GM21528 (cell line): ENCODE measurements at regions not wholly inside any gene's neighbourhood (a gene's known extent, or its start where the extent isn't known, plus 50 kb on each side); places are given as distances from the start of the nearest gene placed in this dataset.
"Not testable (repeated sequence)": the region's sequence is repeated elsewhere in the genome, so short reads cannot be mapped to it uniquely, and the experiment has no call there.

ENCODE experiments used
- ATAC-seq: cut with Tn5 transposase; IDR thresholded peaks from one replicate; pipeline ENCODE4 v1.9.1; 2021; ENCODE audit warnings: mild to moderate bottlenecking, moderate library complexity; ENCODE audit not compliant: unreplicated experiment, low FRiP score

GRCh38 chr1:9440763-9441194 lies 98.5 kb upstream of the SLC25A33 start:
- ATAC-seq: no peak

- ATAC-seq: no peak
Observed at GRCh38 chr1:9441451-9442133, 97.7 kb upstream of the SLC25A33 start.

- ATAC-seq: no peak
Observed at GRCh38 chr1:9442278-9442846, 96.9 kb upstream of the SLC25A33 start.

- no peak for ATAC-seq
Observed at GRCh38 chr1:9442986-9443385, 96.3 kb upstream of the SLC25A33 start.

GRCh38 chr1:9443913-9444445 lies 95.3 kb upstream of the SLC25A33 start:
- no peak for ATAC-seq

- no peak for ATAC-seq
Observed at GRCh38 chr1:9444532-9444931, 94.7 kb upstream of the SLC25A33 start.

- ATAC-seq: not testable (repeated sequence)
Observed at GRCh38 chr1:9445081-9445480, 94.2 kb upstream of the SLC25A33 start.

- no peak for ATAC-seq
Observed at GRCh38 chr1:9447215-9447960, 91.9 kb upstream of the SLC25A33 start.

GRCh38 chr1:9448132-9449109 lies 90.8 kb upstream of the SLC25A33 start:
- ATAC-seq: no peak

- no peak for ATAC-seq
Observed at GRCh38 chr1:9449110-9449627, 90.1 kb upstream of the SLC25A33 start.

- ATAC-seq: no peak
Observed at GRCh38 chr1:9449976-9450696, 89.1 kb upstream of the SLC25A33 start.

- ATAC-seq: no peak
Observed at GRCh38 chr1:9451081-9451480, 88.2 kb upstream of the SLC25A33 start.

- ATAC-seq: no peak
Observed at GRCh38 chr1:9452516-9453140, 86.6 kb upstream of the SLC25A33 start.

GRCh38 chr1:9453375-9453774 lies 85.9 kb upstream of the SLC25A33 start:
- ATAC-seq: no peak

GRCh38 chr1:9453779-9454418 lies 85.4 kb upstream of the SLC25A33 start:
- ATAC-seq: no peak

- ATAC-seq: no peak
Observed at GRCh38 chr1:9454494-9455066, 84.7 kb upstream of the SLC25A33 start.

- ATAC-seq: no peak
Observed at GRCh38 chr1:9455487-9456234, 83.6 kb upstream of the SLC25A33 start.
